ENCODE measurements at regions not wholly inside any gene's neighbourhood (a gene's known extent, or its start where the extent isn't known, plus 50 kb on each side); places are given as distances from the start of the nearest gene placed in this dataset.

- H2AK5ac ChIP-seq (ENCODE audit: low read depth, low read length) = no peak overlapping the region
- POLR2A ChIA-PET (ENCODE audit: partially characterized antibody) = no interaction called here
- H3K79me2 ChIP-seq (ENCODE audit: control insufficient read depth in 1 of 2, insufficient read depth in 2 of 2, low read length in 2 of 2) = no peaks in the 10 kb centered on the region
- H3K56ac ChIP-seq (replicated peaks; ENCODE audit: insufficient read length, low read depth, low read length) = no peak overlapping the region
- H3K14ac ChIP-seq (ENCODE audit: insufficient read length) = no peak overlapping the region
- H4K8ac ChIP-seq (ENCODE audit: extremely low read depth, insufficient read depth, low read length) = no peak overlapping the region
- no peaks in the 10 kb centered on the region for H3K9me3 ChIP-seq (ENCODE audit: insufficient read depth in 2 of 2, low read depth in 1 of 2, low read length in 1 of 2)
- H2BK12ac ChIP-seq (ENCODE audit: low read depth, low read length) = no peak overlapping the region
- H3K79me1 ChIP-seq (ENCODE audit: low read depth, low read length) = no peaks in the 10 kb centered on the region
- no peak overlapping the region for H3K23ac ChIP-seq (ENCODE audit: insufficient read length)
- no peak overlapping the region for H2BK5ac ChIP-seq (ENCODE audit: low read depth, low read length)
- no peaks in the 10 kb centered on the region for H3K36me3 ChIP-seq (ENCODE audit: control insufficient read depth in 2 of 4, insufficient read depth in 4 of 4, low read length in 3 of 4)
- FAIRE-seq (no peak), DNase-seq (ENCODE audit: low read depth in 1 of 2, low spot score in 2 of 2) (no peak)
- no peak overlapping the region for H4K91ac ChIP-seq (replicated peaks; ENCODE audit: insufficient read length, low read length)
- no peaks in the 10 kb centered on the region for H3K27me3 ChIP-seq (replicated peaks in 1 of 4; ENCODE audit: control insufficient read depth in 3 of 4, extremely low read depth in 1 of 4, insufficient read depth in 3 of 4, low read length in 3 of 4)
- no peak overlapping the region for H3K4me3 ChIP-seq (ENCODE audit: extremely low read depth in 1 of 4, insufficient read depth in 2 of 4, low read depth in 3 of 4, low read length in 4 of 4)
- no peak overlapping the region for H3K9ac ChIP-seq (replicated peaks in 1 of 4; ENCODE audit: extremely low read depth in 1 of 4, low read depth in 3 of 4, low read length in 3 of 4)
- no peak overlapping the region for H3K18ac ChIP-seq (ENCODE audit: extremely low read depth, low read length)
- peak overlapping the region; percentile 22 for H2BK120ac ChIP-seq (replicated peaks; ENCODE audit: low read depth, low read length)
- peaks cover 0 to 4% (median 0%) of the 10 kb centered on the region in 4 experiments; a peak in 2 of 7 replicates for H3K4me1 ChIP-seq (replicated peaks in 1 of 4; ENCODE audit: control insufficient read depth in 3 of 4, insufficient read depth in 4 of 4, low read length in 3 of 4)
- no peaks in the 10 kb centered on the region for H3K23me2 ChIP-seq (ENCODE audit: low read depth, low read length)
- H2BK15ac ChIP-seq (ENCODE audit: low read length) = no peak overlapping the region
- 55% methylated on average over 1 of the region's 1 CpG; no CpG with 5 or more reads in 1 of the 2 experiments for WGBS, 2 experiments (ENCODE audit: extremely low coverage in 1 of 2, insufficient coverage in 1 of 2, insufficient read length in 1 of 2, insufficient replicate concordance in 2 of 2, low coverage in 1 of 2, low lambda C conversion rate in 2 of 2, missing lambda C conversion rate in 1 of 2)
- no peak overlapping the region for H4K5ac ChIP-seq (ENCODE audit: insufficient read length, low read depth, low read length)
- H2BK20ac ChIP-seq (ENCODE audit: low read length) = no peak overlapping the region
- CTCF ChIA-PET (ENCODE audit: partially characterized antibody) = no interaction called here
- H4K20me1 ChIP-seq (replicated peaks in 1 of 2; ENCODE audit: control insufficient read depth in 1 of 2, insufficient read depth in 2 of 2, low read length in 2 of 2) = no peaks in the 10 kb centered on the region
- no peak overlapping the region for H2AFZ ChIP-seq (ENCODE audit: low read length)
- H3K27ac ChIP-seq (ENCODE audit: low read depth, low read length) = no peak overlapping the region
- H3K4ac ChIP-seq (replicated peaks; ENCODE audit: insufficient read length, low read depth, low read length) = no peak overlapping the region
- no peak overlapping the region for H3K4me2 ChIP-seq (ENCODE audit: insufficient read depth in 1 of 2, low read depth in 2 of 2, low read length in 2 of 2)
- TF ChIP-seq CTCF (IDR thresholded peaks at IDR 0.05; ENCODE audit: control extremely low read depth in 1 of 3, insufficient read depth in 1 of 3, low read depth in 1 of 3, low read length in 3 of 3) (no peak), PHF8 (conservative IDR thresholded peaks at IDR 0.05; ENCODE audit: low read depth, low read length) (no peak), HDAC6 (IDR thresholded peaks at IDR 0.05; ENCODE audit: low read depth, low read length) (no peak), SP4 (IDR thresholded peaks at IDR 0.05; ENCODE audit: low read length) (no peak)
Observed at GRCh38 chrX:42988700-42989099, 210.7 kb upstream of the PPP1R2C start.
